ENCODE measurements at regions not wholly inside any gene's neighbourhood (a gene's known extent, or its start where the extent isn't known, plus 50 kb on each side); places are given as distances from the start of the nearest gene placed in this dataset.

- H3K27ac Mint-ChIP-seq, result no peak overlapping the region
- Histone ChIP-seq H3K9me3 (no peaks in the 10 kb centered on the region), H3K4me1 (ENCODE audit: control insufficient read depth in 1 of 2, extremely low read depth in 1 of 2, insufficient read depth in 2 of 2, low read length in 2 of 2) (no peaks in the 10 kb centered on the region), H3K4me3 (ENCODE audit: control insufficient read depth in 1 of 2, extremely low read depth in 1 of 2, low read length in 1 of 2) (no peak overlapping the region), H3K27ac (ENCODE audit: low read length) (no peak overlapping the region), H3K36me3 (ENCODE audit: control insufficient read depth in 2 of 2, extremely low read depth in 1 of 2, insufficient read depth in 1 of 2, low read length in 1 of 2) (no peaks in the 10 kb centered on the region), H3K27me3 (replicated peaks in 1 of 2; ENCODE audit: control insufficient read depth in 2 of 2, extremely low read depth in 1 of 2, insufficient read depth in 2 of 2, low read length in 1 of 2) (peaks cover 0 to 3% of the 10 kb centered on the region in 2 experiments)
- DNase-seq, result no peak
- H3K36me3 Mint-ChIP-seq, result no peaks in the 10 kb centered on the region
- CTCF ChIA-PET, result no interaction called here
- no peaks in the 10 kb centered on the region for H3K4me1 Mint-ChIP-seq
- WGBS (ENCODE audit: insufficient coverage), result 88% methylated on average over 2 of the region's 7 CpGs
- peaks cover 0 to 3% (median 0%) of the 10 kb centered on the region in 3 donors for H3K9me3 Mint-ChIP-seq
- no peak overlapping the region for H3K4me3 Mint-ChIP-seq
- H3K27me3 Mint-ChIP-seq, result no peaks in the 10 kb centered on the region
- POLR2A ChIA-PET, result no interaction called here
- ATAC-seq (replicated peaks in 1 of 4), result peak in 1 of 4 experiments; percentile 15
These were observed 184.9 kb downstream of the NPFFR2 start for GRCh38 chr4:72216539-72217277.

DNA sequence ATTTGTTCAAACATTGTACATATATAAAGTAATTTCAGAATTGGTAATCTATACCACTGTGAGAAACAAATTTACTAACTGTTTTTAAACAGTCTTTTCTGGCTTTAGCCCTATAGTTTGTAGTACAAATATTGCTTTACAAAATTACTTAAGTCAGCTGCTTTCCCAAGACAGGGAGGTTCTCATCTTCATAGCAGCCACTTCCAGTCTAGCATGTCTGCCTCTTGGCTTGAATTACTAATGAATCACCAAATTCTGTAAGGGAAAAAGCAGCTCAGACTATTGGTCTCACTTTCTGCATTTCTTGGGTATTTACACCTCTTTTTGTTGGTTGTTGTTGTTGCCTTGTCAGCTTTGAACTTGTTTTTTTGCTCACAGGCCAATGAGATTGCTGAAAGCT lies 187.2 kb downstream of the NPFFR2 start:
- H3K27ac Mint-ChIP-seq, result no peak overlapping the region
- H3K9me3 Mint-ChIP-seq, result peaks cover 0 to 3% (median 0%) of the 10 kb centered on the region in 3 donors
- CTCF ChIA-PET, result interaction anchor here in 1 of 2 donors (0.5 kb wide), 1 partner anchor 1050 kb away, joined by 3 read pairs; no protein-coding TSS in a partner anchor
- no peak for ATAC-seq (replicated peaks in 1 of 4)
- Histone ChIP-seq H3K27me3 (replicated peaks in 1 of 2; ENCODE audit: control insufficient read depth in 2 of 2, extremely low read depth in 1 of 2, insufficient read depth in 2 of 2, low read length in 1 of 2) (peaks cover 0 to 3% of the 10 kb centered on the region in 2 experiments), H3K36me3 (ENCODE audit: control insufficient read depth in 2 of 2, extremely low read depth in 1 of 2, insufficient read depth in 1 of 2, low read length in 1 of 2) (no peaks in the 10 kb centered on the region), H3K27ac (ENCODE audit: low read length) (no peak overlapping the region), H3K4me1 (ENCODE audit: control insufficient read depth in 1 of 2, extremely low read depth in 1 of 2, insufficient read depth in 2 of 2, low read length in 2 of 2) (no peaks in the 10 kb centered on the region), H3K9me3 (no peaks in the 10 kb centered on the region), H3K4me3 (ENCODE audit: control insufficient read depth in 1 of 2, extremely low read depth in 1 of 2, low read length in 1 of 2) (no peak overlapping the region)
- POLR2A ChIA-PET, result no interaction called here
- no peak for DNase-seq
- H3K4me1 Mint-ChIP-seq, result no peaks in the 10 kb centered on the region
- no peaks in the 10 kb centered on the region for H3K27me3 Mint-ChIP-seq
- no peak overlapping the region for H3K4me3 Mint-ChIP-seq
- no peaks in the 10 kb centered on the region for H3K36me3 Mint-ChIP-seq

All from T-cell (primary cell).